ENCODE measurements at regions not wholly inside any gene's neighbourhood (a gene's known extent, or its start where the extent isn't known, plus 50 kb on each side); places are given as distances from the start of the nearest gene placed in this dataset.
"Not testable (repeated sequence)": the region's sequence is repeated elsewhere in the genome, so short reads cannot be mapped to it uniquely, and the experiment has no call there.

DNA sequence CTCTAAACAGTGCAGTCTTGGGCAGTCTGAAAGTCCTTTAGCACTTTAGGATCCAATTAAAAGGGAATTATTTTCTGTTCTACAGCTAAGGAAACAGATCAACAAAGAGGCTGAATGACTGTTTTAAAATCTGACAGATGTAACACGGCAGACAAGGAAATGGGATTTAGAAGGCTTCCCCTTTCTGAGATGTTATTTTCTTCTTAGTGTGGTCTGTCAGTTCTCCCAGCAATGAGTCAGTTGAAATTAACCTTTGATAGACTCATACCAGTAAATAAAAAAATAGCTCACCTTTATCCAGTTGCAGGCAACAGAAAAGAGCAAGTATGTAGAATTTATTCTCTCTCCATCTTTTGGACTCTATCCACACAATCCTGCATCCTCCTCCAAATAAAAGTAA is 98.1 kb downstream of the NEDD1 start:
- DNase-seq (ENCODE audit: insufficient read length, low spot score) (no peak), FAIRE-seq (no peak)

GRCh38 chr12:97005646-97006045 is 98.6 kb downstream of the NEDD1 start:
- no peak for FAIRE-seq
- DNase-seq (ENCODE audit: insufficient read length, low spot score): no peak

DNA sequence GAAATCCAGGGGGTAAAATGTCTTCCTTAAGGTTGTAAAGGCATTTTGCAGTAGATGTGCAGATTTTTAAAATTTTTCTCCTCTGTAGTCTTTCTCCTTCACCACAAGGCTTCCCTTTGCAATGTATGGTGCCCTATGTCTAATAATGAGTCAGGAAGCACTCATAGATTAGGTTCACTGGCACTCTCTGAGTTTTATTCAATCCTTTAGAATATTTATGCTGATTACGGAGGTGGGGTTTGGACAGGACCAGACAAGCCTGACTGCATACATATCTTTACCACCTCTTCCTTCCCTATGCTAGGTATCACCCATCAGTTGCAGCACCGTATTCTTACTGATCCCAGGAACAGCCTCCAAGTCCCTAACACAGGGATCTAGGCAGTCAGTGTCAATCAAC is 99.5 kb downstream of the NEDD1 start:
- DNase-seq (ENCODE audit: insufficient read length, low spot score) (no peak), FAIRE-seq (no peak)

DNA sequence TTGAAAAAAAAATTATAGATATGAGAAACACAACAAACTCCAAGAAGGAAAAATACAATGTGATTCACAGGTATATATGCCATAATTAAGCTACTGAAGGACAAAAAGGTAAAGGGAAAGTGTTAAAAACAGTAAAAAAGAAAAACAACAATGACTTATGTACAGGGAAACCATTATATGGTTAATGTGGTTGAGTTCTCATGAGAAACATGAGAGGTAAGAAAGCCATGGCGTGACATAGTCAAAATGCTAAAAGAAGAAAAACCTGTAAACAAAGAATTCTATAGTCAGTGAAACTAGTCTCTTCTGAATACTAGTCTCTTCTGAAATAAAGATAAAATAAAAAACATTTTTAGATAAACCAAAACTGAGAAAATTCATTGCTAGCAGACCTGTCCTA is 109.1 kb downstream of the NEDD1 start:
- no peak for FAIRE-seq
- DNase-seq (ENCODE audit: insufficient read length, low spot score): no peak

DNA sequence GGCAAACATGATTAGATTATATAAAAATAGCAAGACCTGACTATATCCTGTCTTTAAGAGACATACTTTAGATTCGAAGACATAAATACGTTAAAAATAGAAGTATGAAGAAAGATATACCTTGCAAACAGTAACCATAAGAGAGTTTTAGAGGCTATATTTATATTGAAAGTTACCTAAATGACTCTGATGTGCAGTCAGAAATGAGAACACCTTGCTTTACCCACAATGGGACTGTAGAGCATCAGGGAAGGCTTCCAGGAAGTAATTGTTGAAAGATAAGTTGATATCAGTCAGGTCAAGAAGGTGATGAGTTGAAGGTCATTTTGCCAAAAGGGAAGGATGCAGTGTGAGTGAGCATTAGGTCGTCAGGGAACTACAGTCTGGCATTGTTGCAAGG is 110.2 kb downstream of the NEDD1 start:
- no peak for FAIRE-seq
- DNase-seq (ENCODE audit: insufficient read length, low spot score): no peak

GRCh38 chr12:97022536-97023230 is 115.6 kb downstream of the NEDD1 start:
- no peak for FAIRE-seq

GRCh38 chr12:97024393-97024792 is 117.3 kb downstream of the NEDD1 start:
- no peak for DNase-seq (ENCODE audit: insufficient read length, low spot score)
- FAIRE-seq: no peak

More at GRCh38 chr12:97022536-97023230, 115.6 kb downstream of the NEDD1 start:
- no peak for DNase-seq (ENCODE audit: insufficient read length, low spot score)

DNA sequence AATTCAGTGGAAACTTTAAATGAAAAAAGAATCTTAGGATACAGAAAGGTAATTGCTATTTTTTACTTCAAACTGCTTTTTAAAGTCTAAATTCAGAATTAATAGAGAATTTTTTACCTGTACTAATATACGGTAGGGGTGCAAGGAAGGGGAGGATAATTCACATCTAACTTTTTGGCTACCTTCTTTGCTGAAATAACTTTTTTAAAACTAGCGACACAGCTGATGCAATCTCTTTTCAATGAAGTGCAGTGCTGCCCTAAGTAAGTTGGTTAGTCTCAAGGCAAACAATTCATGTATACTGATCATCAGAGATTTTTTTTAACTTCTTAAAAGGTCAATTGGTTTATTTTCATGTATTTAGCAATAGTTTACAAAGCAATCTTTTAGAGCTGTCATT is 119.8 kb downstream of the NEDD1 start:
- no peak for DNase-seq (ENCODE audit: insufficient read length, low spot score)
- no peak for FAIRE-seq

GRCh38 chr12:97027482-97027881 is 120.4 kb downstream of the NEDD1 start:
- FAIRE-seq (no peak), DNase-seq (ENCODE audit: insufficient read length, low spot score) (no peak)

DNA sequence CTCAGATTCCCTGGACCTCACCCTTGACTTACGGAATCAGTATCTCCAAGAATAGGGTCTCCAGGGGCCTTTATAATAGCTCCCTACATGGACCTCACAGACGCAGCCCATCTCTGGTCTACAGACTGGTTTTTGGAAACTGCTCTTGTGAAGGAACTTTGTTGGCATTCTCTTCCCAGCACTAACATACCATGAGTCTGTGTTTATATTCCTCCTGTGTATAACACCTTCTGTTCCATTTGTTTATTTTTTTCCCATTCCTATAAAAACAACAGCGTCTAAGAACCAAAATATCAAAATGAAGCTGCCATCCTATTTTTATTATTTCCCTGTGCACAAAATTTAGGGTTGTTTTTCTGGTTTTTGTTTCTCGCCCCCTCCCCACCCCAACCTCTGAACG is 131.1 kb downstream of the NEDD1 start:
- no peak for FAIRE-seq
- DNase-seq (ENCODE audit: insufficient read length, low spot score): no peak

DNA sequence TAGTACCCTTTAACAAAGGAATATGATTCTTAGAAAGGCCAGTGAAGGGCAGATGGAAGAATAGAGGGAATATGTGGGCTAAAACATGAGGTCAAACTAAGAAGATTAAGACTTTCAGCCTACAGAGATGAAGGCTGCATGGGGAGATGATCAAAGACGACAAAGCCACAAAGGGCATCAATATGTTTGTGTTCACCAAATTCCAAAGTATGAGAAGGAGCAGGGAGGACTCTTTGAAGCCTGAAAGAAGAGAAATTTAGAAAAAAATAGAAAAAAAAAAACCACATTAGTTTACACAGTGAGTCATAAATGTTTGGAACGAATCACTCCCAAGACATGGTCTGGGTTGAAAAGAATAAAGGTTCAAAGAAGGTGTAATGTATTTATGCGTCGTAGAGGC is 131.8 kb downstream of the NEDD1 start:
- FAIRE-seq: no peak
- no peak for DNase-seq (ENCODE audit: insufficient read length, low spot score)

DNA sequence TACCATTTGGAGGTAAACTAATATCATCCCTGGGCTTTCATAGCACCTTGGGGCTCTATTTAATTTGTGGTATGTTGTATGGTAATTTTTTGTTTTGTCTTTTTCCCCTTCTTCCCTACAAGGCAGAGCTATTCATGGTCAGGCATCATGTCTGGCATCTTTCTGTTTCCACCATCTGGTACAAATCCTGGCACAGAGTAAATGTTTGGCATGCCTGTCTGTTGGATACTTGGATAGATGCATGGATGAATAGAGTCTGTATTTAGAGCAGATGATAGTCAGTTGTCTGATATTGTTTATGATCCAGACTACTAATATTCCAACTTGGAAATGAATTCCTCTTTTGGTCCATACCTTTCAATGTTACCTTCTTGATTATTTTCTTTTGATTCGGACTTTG is 139.8 kb downstream of the NEDD1 start:
- FAIRE-seq (no peak), DNase-seq (ENCODE audit: insufficient read length, low spot score) (no peak)

DNA sequence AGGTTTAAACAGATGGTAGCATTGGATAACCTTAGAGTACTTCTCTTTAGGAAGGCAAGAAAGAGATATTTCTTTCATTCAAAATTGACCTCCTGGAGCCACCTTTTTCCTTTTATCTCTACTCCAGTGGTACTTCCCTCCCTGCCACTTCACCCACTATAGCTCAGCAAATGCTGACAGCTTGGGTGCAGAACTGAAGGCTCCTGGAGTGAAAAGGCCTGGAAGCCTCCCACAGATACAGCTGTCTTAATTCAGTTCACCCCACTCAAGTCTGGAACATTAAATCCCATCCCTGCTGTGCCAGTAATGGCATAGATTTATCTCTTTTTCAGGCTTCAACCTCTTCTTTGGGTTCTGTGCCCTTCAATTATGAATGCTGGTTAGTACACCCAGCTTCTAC is 140.3 kb downstream of the NEDD1 start:
- FAIRE-seq (no peak), DNase-seq (ENCODE audit: insufficient read length, low spot score) (no peak)

- FAIRE-seq (no peak), DNase-seq (ENCODE audit: insufficient read length, low spot score) (no peak)
Measured at GRCh38 chr12:97048421-97049035, 141.5 kb downstream of the NEDD1 start.

GRCh38 chr12:97050509-97050908 is 143.5 kb downstream of the NEDD1 start:
- FAIRE-seq: no peak
- no peak for DNase-seq (ENCODE audit: insufficient read length, low spot score)

DNA sequence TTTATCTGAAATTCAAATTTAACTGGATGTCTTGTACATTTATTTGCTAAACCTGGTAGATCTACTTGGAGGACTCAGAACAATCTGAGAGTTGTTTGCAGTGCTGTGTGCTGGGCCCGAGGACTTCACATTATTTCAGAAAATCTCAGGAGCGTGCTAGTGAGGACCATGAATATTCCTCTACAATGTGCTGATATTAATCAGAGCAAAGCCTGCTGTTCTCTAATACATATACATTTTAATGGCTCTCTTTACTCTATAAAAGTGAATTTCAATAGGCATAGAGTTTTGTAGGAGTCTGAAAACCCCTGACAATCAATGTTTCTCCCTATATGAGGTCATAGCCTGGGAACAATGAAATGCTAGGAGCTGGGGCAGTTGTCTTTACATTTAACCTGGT is 144.3 kb downstream of the NEDD1 start:
- FAIRE-seq (no peak), DNase-seq (ENCODE audit: insufficient read length, low spot score) (no peak)

- DNase-seq (ENCODE audit: insufficient read length, low spot score): no peak
- FAIRE-seq: no peak
Measured at GRCh38 chr12:97061171-97061570, 154.1 kb downstream of the NEDD1 start.

DNA sequence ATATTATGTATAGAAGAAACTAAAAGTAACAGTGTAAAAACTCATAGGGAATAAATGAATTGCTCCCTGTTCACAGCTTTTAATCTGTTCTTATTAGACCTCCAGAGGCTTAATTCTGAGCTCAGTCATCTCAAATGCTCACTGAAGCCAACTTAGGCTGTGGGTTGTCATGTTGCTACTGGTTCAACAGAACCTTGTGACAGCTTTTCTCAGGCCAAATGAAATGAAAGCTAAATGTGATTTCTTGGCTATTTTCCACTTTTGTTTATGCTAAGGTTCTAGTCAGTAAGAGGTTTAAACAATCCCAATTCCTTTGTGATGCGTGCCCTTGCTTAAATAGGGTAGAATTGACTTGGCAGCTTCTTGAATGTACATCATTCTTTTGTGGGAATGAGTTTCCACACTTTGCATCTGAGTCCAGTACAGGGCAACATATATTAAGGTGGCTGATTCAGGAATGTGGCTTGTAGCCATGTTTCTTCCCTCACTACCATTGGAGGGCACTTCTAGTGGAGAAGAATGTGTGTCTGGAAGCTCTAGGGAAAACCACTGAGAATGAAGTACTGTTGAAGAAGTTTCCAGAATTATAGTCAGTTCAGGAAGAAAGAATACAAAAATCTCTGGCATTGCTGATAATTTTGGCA is 156.4 kb downstream of the NEDD1 start:
- DNase-seq (ENCODE audit: insufficient read length, low spot score): no peak

DNA sequence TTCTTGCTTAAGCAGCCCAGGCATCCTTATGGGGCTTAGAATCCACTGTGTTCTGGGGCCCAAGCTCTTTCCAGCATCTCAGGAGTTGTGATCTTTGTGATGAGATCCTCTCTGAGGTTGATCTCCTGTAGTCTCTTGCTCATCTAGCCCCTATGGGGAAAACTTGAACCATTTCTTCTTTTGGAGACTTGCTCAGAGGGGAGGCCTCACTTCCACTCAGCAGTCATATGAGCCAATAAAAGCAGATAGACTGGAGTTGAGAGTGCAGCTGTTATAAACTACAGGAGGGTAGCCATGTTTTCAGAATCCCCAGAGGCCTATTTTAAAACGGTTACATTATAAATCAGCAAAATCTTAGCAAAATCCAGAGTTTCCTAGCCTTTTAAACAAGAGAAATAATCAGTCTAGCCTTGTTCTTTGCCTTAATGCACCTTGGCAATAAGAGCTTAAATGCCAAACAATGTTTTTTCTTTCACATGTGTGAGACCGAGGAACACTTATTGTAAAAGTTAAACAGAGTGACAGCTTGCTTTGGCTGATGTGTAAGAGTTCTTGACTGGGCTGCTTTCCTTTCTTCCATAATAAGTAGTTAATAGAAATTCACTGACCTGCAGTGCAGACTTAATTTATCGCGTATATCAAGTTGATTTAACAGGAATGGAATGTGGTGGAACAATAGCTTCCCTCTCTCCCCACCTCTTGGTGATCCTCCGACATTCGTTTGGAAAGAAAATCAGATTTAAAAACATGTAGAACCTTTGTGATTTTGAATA is 168.3 kb downstream of the NEDD1 start:
- no peak for DNase-seq (ENCODE audit: insufficient read length, low spot score)
- FAIRE-seq: no peak

More for the DNA sequence above, 156.4 kb downstream of the NEDD1 start:
- no peak for FAIRE-seq

GRCh38 chr12:97075934-97076630 is 169.0 kb downstream of the NEDD1 start:
- DNase-seq (ENCODE audit: insufficient read length, low spot score) (no peak), FAIRE-seq (no peak)

DNA sequence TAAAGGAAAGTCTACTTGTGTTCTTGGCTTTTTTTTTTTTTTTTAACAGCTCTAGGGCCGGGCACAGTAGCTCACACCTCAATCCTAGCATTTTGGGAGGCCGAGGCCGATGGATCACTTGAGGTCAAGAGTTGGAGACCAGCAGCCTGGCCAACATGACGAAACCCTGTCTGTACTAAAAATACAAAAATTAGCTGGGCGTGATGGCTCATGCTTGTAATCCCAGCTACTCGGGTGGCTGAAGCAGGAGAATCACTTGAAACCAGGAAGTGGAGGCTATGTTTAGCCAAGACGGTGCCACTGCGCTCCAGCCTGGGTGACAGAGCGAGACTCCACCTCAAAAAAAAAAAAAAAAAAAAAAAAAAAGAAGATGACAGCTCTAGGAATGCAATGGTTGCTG is 169.9 kb downstream of the NEDD1 start:
- not testable (repeated sequence) for FAIRE-seq; DNase-seq (ENCODE audit: insufficient read length, low spot score)
